GM19455 (cell line): ENCODE measurements at regions not wholly inside any gene's neighbourhood (a gene's known extent, or its start where the extent isn't known, plus 50 kb on each side); places are given as distances from the start of the nearest gene placed in this dataset.

Experiments
- ATAC-seq: cut with Tn5 transposase; IDR thresholded peaks from one replicate; pipeline ENCODE4 v1.9.1; 2021; ENCODE audit not compliant: unreplicated experiment

DNA sequence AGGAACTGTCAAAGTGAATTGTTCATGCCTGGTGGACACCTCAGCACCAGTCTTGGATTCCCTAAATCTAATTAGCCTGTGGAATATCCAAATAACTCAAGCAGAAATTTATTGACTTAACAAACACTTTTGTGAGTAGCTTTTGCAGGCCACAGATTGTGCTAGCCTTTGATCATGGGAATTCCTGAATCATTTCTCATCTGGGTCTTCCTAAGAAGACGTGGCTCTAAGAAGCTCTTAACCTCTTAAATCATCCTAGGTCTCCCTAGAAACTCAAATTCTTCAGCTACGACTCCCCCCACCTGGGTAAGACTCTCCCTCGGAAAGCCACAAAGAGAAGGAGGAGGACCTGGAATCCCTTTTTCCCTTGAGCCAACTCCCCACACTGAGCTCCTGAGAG, 53.8 kb upstream of the PSEN2 start:
- no peak for ATAC-seq

DNA sequence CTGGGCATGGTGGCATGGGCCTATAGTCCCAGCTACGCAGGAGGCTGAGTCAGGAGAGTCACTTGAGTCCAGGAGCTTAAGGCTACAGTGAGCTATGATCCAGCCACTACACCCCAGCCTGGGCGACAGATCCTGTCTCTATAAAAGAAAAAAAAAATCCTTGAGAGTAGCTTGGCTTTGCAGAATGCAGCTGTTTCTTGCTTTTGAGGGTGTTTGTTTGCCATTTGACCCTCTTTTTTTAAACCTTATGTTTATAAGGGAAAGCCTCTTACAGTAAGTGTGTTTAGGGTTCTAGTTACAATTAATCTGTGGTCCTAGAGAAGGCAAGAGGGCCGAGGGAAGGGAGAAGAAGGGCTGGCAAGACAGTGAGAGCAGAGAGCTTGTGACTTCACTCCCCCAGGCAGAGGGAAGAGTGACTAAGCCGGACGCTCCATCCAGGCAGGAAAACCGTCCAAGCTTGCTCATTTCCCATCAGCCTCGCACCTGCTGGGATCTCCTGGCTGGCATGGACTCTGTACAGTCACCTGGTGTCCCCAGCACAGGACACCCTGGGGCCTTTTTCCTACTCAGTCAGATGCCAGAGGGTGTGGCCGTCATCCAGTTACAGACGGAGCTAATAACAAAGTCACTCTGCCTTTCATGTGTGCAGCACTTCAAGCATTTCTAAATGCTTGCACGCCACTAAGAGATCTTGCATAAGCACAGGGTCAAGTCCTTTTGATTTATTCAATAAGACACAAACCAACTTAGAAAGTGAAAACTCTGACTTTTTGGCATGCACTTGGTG, 55.5 kb upstream of the PSEN2 start:
- ATAC-seq, result no peak

DNA sequence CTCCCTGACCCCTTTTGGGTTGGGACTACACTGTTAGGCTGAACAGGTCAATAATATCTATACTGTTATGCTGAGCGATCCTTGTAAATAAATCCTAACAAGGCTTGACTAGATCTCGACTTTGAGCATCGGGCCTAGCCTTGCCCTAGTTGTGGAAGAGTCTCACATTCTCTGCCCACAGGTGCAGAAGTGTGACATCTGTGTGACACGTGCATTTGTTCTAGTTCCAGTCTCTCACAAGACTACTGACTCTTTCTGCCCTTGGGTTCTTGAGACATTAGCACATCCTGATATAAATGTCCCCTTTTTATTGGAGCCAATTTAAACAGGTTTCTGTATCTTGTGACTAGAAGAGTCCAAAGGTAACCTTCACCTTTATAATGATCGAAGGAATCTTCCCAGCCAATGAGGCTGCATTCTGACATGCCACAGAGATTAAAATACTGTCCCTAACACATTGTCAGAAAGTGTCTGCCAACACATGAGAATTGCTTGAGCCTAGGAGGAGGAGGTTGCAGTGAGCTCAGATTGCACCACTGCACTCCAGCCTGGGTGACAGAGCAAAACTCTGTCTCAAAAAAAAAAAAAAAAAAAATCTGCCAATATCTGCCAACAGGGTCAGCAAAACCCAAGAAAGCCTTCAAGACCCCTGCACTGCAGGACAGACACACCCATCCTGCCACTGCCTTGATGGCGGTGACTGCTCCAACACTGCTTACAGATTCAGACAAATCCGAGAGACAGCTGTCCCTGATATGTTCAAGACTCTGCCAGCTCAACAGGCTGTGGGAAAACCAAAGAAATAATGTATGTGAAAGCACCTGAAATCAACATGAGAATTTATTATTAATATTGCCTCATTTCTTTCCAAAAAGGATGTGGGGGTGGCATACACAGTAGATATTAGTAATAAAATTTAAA, 56.5 kb upstream of the PSEN2 start:
- no peak for ATAC-seq

DNA sequence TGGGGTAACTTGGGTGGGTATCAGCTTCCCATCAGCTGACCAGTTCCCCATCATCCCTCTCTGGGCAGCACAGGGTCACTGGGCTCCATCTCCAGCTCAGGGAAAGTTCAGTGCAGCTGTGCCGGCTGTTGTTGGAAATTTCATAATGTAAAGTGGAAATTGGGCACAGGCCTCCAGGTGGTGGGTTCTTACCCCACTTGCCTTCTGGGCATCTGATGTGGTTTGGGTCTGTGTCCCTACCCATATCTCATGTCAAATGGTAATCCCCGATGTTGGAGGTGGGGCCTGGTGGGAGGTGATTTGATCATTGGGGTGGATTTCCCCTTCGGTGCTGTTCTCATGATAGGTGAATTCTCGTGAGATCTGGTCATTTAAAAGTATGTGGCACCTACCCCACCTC, 59.7 kb upstream of the PSEN2 start:
- ATAC-seq, result no peak

DNA sequence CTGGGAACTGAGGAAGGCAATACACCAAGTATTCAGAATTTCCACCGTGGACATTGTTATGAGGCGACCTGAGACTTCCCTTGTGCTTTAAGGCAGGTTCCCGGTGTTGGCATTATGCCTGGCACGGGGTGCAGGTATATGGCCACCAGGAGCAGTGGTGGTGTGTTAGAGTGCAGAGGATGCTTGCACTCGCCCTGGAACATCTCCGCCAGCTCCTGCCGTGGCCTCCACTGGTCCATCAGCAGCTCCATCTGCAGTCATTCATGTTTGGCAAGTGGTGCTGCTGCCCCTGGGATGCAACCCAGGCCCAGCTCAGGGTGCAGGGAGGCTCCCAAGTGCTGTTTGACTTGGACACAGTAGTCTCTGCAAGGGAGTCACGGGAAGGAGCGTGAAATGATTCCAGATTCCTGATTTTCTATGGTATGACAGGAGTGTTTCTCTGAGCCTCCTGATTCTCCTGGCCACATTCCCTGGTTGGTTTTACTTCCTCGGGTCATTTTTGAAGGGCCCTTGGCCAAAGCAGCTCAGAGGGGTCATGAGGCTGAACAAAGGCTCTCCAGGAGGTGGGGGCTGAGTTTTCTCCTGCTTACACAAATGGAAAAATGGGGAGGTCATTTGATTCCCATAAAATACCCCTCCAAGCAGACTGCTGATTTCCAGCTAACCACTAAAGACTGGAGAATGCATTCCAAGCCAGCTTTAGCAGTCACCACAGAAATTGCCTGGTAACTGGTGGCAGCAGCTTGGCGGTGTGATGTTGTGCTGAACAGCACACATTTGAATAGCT, 60.4 kb upstream of the PSEN2 start:
- no peak for ATAC-seq

DNA sequence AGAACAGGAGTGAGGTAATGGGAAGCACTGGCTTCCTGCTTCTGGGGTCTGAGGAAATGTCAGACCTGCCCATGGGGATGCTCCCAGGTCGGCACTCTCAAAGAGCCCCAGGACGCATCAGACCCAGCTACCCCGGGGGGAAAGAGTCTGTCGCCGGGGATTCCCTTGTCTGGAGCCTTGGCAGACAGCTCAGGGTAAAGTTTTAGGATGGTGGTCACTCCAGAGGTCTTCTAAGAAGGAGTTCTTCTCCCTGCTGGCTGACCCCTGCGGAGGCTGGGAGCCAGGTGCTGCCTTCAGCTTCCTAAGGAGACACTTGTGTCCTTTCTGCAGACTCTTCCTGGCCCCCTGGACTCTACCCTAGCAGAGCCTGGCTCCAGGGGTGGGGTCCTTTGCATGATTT, 61.9 kb upstream of the PSEN2 start:
- ATAC-seq, result no peak

DNA sequence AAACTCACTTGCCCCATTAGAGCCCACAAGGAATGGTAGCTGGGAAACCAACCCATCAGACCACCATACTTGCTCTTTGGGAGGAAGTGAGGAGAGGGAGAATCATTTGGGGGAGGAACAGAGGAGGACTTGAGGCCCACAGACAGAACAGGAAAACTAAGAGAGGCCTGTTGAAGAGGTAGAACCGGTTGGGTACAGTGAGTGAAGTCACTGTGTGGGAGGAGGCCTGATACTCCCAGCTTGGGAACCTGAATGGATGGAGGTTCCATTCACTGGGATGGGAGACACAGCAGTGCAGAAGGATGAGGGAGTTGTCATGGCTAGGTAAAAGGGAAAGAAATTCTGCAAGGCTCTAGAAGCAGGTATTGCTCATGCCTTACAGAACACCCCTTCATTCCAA, 63.4 kb upstream of the PSEN2 start:
- no peak for ATAC-seq

DNA sequence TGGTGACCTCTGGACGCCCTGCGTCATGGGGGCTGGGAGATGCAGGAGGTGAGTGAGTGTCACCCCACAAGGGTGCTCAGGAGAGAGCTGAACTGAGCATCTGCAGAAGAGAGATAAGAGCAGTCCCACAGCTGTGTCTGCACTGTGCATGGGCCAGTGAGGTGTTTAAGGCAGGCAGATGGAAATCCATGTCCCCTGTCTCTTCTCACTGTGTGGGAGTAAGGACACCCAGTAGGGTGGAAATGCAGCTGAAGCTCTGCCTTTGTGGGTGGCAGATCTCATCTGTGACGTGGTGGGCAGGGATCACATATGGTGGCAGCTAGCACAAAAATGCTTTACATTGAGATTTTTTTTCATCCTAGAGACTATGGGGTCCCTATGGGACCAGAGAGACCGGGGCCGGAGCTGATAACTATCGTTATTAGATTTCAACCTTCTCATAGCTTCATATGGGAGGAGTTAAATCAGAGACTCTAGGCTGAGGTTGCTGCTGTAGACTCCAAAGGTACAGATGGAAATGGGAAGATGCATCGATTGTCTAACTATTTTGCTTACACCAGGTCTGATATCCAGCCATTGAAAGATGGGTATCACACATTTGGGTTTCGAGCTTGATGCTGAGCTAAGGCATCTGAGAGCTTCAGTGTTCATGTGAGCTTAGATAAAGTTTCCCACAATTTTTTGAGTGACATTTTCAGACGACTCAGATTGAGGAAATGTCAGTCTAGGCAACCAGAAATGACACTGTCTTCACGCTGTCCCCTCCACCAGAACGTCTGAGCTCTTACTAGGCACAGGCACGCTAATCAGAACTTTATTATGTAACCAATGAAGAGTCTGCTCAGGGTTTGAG, 65.3 kb upstream of the PSEN2 start:
- no peak for ATAC-seq

DNA sequence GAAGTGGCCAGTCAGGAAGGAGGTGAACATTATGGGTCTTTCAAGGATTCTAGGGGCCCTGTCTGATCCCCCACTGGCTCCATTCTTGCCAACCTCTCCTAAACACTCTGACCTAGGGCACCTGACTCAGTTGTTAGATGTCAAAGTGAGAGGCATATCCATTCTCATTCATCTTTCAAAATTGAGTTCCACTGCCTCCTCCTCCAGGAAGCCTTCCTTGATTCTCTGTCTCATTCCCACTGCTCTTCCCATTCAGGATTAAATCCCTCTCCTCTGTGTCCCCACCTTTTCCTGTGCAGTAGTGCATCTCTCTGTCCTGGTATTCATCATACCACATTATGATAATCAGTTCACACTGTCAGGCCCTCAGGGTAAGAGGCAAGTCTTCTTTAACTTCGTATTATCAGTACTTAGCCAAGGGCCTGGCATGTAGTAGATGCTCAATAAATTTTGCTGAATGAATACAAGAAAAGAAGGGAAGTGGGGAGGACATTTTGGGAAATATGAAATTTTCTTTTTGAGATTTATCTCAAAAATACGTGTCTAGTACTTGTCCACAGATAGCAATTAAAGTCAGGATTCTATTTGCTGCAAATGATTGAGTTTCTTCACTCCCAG, 61.8 kb upstream of the ITPKB start:
- no peak for ATAC-seq

DNA sequence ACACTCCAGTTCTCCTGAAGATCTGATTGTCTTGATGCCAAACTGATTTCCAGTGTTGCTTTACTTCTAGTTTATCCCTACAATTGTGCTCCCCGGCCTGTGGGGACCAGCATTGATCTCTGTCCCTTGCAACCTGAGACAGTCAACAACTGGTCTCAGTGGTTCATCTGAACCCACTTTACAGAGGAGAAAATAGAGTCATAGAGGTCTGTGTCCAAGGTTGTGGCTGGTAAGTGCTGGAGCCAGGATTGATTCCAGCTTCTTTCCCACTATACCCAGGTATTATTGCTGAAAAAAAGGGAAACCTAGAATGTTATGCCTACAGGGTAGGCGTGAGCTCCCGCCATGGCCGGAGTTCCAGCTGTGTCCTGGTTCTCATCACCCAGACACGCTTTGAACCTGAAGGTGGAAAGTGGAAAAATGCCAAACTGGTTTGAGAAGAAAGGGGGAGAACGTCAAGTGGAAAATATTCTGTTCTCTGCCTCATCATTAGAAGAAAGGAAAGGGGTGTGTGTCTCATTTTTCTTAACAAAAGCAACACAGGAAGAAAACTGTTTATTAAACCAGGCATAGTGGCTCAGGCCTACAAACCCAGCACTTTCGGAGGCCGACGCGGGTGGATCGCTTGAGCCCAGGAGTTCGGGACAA, 60.7 kb upstream of the ITPKB start:
- no peak for ATAC-seq

DNA sequence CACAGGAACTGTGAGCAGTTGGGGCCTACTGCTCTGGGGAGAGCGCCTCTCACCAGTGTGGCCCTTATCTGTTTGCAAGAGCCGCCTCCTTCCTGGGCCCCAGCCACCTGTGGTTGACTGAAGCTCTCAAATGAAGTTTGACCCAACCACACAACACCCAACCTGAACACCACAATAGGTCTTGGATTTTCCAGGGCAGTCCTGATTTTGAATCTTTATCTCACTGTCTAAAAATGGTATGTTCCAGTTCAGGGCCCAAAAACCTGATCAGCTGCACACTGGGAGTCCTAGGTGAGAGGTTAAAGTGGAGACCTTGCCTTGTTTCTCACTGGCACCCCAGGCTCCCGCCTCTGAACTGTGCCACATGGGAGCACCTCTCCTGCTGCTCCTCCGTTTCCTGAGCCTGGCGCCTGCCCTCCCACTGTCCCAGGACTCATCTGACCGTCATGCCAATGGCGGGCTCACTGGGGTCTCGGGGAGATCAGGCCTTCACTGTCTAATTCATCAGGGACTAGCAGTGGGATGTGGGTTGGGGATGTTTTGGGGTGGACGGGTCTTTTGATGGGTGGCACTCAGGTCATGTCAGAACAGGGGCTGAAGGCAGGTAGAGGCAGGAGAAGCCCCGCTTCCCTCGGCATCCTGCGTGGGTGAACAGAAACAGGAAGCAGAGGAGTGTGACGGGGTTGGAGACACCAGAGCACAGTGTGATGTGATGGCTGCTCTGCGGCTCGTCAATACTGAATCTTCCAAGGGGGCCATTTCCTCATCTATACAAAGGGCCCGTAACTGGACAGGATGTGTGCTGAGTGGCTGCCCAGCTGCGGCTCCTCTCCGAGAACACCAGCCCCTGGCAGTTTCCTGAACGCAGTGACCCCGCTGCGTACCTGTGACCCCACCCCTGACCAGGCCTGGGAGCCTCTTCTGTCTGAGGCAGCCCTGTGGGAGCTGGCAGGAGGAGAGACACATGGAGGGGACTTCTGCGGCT, 59.6 kb upstream of the ITPKB start:
- peak; percentile 68 for ATAC-seq

DNA sequence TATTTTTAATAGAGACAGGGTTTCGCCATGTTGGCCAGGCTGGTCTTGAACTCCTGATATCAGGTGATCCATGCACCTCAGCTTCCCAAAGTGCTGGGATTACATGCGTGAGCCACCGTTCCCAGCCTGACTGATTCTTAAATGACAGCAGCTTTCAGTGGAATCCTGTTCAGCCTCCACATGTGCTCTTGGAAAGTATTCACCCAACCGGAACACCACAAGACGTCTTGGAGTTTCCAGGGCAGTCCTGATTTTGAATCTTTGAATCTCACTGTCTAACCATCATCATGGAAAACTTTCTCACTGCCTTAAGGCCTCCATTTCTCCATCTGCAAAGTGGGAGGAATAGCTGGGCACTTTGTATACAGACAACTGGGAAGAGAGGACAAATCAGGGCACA, 58.1 kb upstream of the ITPKB start:
- ATAC-seq, result no peak

DNA sequence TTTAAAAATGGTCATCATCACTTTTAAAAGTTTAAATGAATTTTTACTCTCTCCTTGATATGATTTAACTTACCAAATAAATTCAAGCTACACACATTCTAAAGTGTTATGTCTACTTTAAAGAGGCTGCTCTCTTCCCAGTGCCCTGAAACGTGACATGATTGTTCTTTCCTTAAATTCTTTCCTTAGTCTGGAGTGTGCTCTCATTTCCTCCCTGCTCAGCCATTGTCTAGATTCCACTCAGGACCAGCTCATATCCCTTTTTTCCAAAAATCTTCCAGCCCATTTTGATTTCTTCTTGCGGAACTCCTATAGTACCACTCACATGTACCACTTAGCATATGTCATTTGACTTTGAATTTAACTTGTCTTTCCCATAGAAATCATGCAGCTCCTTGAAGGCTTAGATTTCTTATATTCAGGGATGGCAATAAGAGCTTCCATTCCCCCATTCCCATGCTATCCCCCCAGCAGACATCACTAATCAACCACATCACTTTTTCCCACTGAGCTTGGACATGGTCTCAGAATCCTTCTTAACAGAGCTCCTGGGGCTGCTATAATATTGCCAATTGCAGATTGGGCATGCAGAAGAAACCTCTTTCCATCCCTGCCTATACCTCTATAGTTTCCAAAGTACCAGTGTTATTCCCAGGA, 54.7 kb upstream of the ITPKB start:
- ATAC-seq, result no peak

DNA sequence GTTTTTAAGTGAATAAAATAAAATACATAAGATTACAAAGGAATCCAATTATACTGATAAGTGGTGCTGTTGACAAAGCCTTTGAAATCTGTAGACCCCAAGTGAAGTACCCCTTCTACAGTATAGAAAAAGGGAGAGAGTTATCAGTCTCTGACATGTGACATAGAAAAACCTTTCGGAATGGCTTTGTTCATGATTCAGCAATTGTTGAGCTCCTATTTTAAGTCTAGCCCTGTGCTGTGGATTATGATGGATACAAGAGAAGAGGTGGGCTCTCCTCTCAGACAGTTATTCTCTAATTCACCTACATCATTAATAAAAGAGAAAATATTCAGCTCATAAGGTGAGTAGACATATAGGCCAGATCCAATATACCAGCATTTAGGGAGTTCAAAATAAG, 53.3 kb upstream of the ITPKB start:
- ATAC-seq, result no peak

DNA sequence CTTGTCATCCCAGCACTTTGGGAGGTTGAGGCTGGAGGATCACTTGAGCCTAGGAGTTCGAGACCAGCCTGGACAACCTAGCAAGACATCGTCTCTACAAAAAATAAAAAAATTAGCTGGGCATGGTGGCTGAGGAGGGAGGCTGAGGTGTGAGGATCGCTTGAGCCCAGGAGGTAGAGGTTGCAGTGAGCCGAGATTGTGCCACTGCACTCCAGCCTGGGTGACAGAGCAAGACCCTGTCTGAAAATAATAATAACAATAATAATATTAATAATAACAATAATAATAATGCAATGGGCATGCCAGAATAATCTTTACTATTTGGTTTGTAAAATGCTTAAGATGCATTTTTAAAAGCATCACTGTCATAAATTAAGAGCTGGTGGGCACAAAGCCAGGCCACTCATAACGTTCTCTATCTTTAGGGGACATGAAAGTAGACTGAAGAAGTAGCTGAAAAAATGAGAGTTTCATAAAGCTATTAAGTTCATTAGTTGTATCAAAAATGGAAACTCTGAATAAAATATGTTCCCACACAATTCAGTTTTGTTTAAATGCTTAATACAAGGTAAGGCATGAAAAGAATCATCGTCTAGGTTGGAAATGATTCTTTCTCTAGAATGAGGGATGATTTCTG, 51.6 kb upstream of the ITPKB start:
- no peak for ATAC-seq

DNA sequence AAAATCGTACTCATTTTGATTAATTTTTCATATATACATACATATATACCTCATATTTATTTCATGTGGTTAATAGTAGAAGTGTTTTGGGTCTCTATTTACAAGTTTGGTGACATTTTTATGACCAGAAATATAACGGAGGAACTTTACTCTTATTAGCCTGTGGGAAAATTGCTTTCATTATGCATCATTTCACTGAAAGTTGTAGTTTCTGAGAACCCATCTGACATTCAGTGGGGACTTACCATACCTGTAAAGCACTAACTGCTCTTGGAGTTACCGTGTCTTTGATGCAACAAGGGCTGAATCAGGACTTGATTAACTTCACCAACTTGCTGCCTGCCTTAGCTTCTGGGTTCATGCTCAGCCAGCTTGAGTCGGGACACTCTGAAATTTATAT, 49.9 kb upstream of the ITPKB start:
- no peak for ATAC-seq
